HFF-Myc (cell line): ENCODE measurements at regions not wholly inside any gene's neighbourhood (a gene's known extent, or its start where the extent isn't known, plus 50 kb on each side); places are given as distances from the start of the nearest gene placed in this dataset.

Source experiments
- DNase-seq: peaks from one replicate; pipeline ENCODE4 v3.0.0-alpha.2; 2011; ENCODE audit warnings: low read depth; ENCODE audit errors: extremely low read depth
- H3K4me3 ChIP-seq: replicated peaks from 2 replicates; pipeline ENCODE4 v1.5.1; 2011; ENCODE audit warnings: low read depth, mild to moderate bottlenecking, control low read depth, low read length
- TF ChIP-seq, protein P1 (sequence below): IDR thresholded peaks from 2 replicates; pipeline ENCODE4 v1.5.1; 2012; ENCODE audit warnings: mild to moderate bottlenecking, low read depth, low read length, control low read depth; ENCODE audit errors: missing control alignments

DNA sequence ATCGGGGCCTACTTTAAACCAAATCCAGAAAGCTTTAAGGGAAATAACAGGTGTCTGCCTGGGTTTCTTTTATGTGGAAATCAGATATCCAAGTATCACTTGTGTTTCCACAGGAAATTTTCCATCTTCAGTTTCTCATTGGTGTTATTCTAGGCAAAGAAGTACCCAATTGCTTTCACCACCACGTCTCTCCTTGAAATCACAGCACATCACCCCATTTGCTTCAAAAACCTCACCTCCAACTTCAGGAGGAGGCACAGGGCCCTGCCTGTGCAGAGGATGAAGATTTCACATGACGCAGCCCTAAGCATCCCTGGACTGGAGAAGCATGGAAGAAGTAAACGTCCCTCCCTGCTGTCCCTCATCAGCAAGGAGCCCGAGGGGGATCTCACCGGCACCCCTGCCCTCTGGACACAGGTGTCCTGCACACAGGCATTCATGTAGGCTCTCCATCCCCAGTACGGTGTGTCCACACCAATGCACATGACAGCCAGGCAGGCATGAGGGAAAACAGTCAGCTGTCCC lies 182.3 kb downstream of the TBXT start:
- TF ChIP-seq, protein P1, sequence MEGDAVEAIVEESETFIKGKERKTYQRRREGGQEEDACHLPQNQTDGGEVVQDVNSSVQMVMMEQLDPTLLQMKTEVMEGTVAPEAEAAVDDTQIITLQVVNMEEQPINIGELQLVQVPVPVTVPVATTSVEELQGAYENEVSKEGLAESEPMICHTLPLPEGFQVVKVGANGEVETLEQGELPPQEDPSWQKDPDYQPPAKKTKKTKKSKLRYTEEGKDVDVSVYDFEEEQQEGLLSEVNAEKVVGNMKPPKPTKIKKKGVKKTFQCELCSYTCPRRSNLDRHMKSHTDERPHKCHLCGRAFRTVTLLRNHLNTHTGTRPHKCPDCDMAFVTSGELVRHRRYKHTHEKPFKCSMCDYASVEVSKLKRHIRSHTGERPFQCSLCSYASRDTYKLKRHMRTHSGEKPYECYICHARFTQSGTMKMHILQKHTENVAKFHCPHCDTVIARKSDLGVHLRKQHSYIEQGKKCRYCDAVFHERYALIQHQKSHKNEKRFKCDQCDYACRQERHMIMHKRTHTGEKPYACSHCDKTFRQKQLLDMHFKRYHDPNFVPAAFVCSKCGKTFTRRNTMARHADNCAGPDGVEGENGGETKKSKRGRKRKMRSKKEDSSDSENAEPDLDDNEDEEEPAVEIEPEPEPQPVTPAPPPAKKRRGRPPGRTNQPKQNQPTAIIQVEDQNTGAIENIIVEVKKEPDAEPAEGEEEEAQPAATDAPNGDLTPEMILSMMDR, result no peak
- DNase-seq, result no peak
- H3K4me3 ChIP-seq, result no peak overlapping the region

DNA sequence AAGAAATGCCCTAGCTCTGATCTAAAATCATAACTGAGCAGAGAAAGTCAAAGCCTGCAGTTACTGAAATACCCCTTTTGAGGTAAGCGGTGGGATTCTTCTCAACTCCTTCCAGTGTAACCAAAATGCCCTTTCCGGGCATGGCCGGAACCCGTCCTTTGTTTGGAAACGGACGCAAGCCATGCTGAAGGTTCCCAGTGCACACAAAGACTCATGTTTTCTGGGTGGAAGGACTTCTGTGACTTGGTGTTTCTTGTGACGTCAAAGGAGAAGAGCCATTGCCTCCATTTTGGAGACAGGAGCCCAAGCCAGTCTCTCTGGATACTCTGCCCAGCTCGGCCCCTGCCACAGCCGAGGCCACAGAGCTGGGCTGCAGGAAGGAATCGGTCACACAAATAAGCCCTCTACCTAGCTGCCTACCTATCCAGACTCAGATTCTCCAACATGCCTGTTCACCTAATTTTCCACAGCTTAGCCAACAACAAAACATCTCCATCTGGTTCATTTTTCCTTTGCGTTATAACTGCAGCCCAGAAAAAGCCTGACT lies 182.8 kb downstream of the TBXT start:
- no peak overlapping the region for H3K4me3 ChIP-seq
- no peak for DNase-seq

DNA sequence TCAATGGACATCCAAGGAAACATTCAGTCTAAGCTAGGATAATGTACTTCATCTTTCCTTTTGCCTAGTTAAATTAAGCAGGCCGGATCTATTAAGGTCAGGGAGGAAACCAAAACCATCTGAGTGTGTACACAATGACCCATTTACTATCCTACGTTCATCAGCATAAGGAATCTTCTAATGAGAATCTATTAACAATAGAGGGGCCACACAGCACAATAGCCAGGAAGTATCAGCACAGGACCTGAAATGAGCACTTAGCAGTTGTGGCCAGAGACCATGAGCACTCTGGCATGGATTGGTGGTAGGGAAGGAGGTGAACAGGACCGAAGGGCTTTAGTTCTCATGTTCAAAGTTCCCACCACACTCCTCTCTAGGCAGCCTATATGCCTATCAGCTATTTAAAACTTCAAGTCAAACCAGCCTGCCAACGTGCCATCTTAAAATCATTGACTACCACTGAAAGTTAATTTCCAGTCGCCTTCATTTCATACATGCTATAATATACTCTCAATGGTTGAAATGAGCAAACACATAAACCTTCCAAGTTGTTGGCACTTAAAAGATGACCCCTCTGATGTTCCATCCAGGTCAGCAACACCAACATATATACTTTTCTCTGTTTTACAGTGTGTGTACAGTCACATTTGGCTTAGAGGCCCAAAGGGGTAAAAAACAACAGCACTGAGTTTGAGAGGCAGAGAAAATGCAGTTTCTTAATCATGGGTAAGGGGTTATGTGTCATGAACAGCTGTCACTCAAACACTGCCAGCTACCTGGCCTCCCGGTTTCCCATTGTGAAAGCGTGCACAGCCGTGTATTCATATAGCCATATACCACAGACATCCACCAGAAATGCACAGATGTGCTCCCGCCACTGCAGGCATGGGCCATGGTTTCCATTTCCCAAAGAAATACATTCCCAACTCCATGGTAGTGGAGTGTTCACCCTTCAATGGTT lies 184.3 kb downstream of the TBXT start:
- no peak for DNase-seq

More for the DNA sequence above, 182.8 kb downstream of the TBXT start:
- TF ChIP-seq, protein P1, result no peak

GRCh38 chr6:165978476-165978875 lies 189.2 kb downstream of the TBXT start:
- DNase-seq, result no peak
- H3K4me3 ChIP-seq, result no peak overlapping the region
- TF ChIP-seq, protein P1, result no peak

More for the DNA sequence above, 184.3 kb downstream of the TBXT start:
- H3K4me3 ChIP-seq, result no peak overlapping the region
- TF ChIP-seq, protein P1, result no peak

DNA sequence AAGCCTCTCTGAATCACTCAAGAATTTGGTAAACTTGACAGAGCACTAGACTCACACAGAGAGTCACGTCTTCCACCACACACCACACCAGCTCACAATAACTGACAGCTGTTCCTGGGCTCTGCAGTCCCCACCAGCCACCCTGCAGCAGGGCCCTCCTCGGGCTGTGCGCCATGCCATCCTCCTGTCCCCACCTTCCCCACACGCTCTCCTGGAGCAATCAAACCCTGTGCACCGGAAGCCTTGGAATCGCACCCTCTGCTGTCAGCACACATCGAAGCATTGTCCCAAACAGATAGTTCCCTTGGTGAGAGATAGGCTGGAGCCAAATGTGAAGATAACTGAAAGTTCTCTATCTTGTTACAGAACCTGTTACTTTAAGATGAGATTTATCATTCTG lies 191.0 kb downstream of the TBXT start:
- TF ChIP-seq, protein P1, result no peak
- DNase-seq, result no peak
- no peak overlapping the region for H3K4me3 ChIP-seq

DNA sequence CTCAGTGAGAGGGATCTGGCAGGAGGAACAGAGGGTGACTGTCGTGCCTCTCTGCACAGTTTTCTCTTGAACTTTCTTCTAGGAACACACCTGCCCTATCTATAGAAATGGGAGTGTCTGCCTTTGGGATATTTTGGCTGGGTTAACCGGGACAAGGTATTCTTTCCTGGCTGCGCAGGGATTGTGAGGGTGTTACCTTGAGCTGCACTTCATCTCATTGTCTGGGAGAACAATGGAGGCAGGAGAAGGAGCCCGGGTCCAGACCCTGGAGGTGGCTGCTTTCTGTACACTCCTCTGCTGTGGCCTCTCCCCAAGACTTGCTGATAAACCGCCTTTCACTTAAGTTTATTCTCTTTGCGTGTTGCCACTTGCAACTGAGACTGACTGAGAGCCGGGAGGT lies 192.8 kb downstream of the TBXT start:
- DNase-seq, result no peak
- H3K4me3 ChIP-seq, result no peak overlapping the region
- TF ChIP-seq, protein P1, result no peak
